H1 (cell line): ENCODE measurements at regions not wholly inside any gene's neighbourhood (a gene's known extent, or its start where the extent isn't known, plus 50 kb on each side); places are given as distances from the start of the nearest gene placed in this dataset.

Experiments
- ATF2 ChIP-seq: IDR thresholded peaks from 2 replicates; pipeline ENCODE4 v1.6.1; 2012; ENCODE audit warnings: low read length, inconsistent platforms
- CBX8 ChIP-seq: fragments of 300-800, 300-1000 bp; sonication (generic); IDR thresholded peaks from 2 replicates; pipeline ENCODE4 v1.7.1; 2016; ENCODE audit warnings: low read depth, low read length, borderline replicate concordance
- CEBPB ChIP-seq: IDR thresholded peaks from 2 replicates; pipeline ENCODE4 v1.6.1; 2012; ENCODE audit warnings: low read depth, low read length
- CHD2 ChIP-seq: IDR thresholded peaks from 2 replicates; pipeline ENCODE4 v1.6.1; 2012; ENCODE audit warnings: low read length, improper control_type of control experiment
- CTCF ChIP-seq, 3 experiments: IDR thresholded peaks; 1 replicate in 2 of 3; 2 replicates in 1 of 3; pipeline versions ENCODE4 v1.5.1 to v1.6.1; 2011; ENCODE audit warnings: low read length in 3 of 3, mild to moderate bottlenecking in 3 of 3, inconsistent platforms in 2 of 3, low read depth in 1 of 3, moderate library complexity in 1 of 3; ENCODE audit not compliant: insufficient read depth in 1 of 3; ENCODE audit errors: control extremely low read depth in 1 of 3
- EP300 ChIP-seq, 2 experiments: IDR thresholded peaks; 1 replicate in 1 of 2; 2 replicates in 1 of 2; pipeline ENCODE4 v1.6.1; 2011 to 2012; ENCODE audit warnings: low read depth in 2 of 2, low read length in 2 of 2, mild to moderate bottlenecking in 2 of 2, borderline replicate concordance in 1 of 2, inconsistent platforms in 1 of 2, moderate library complexity in 1 of 2
- MAFK ChIP-seq: IDR thresholded peaks from 2 replicates; pipeline ENCODE4 v1.6.1; 2012; ENCODE audit warnings: low read depth, mild to moderate bottlenecking, improper control_type of control experiment, low read length
- POLR2A ChIP-seq, 2 experiments: IDR thresholded peaks; 1 replicate in 1 of 2; 2 replicates in 1 of 2; pipeline ENCODE4 v1.6.1; 2011; ENCODE audit warnings: low read depth in 2 of 2, low read length in 2 of 2, mild to moderate bottlenecking in 2 of 2; ENCODE audit errors: control extremely low read depth in 1 of 2
- POLR2AphosphoS5 ChIP-seq: IDR thresholded peaks from 2 replicates; pipeline ENCODE4 v1.6.1; 2011; ENCODE audit warnings: low read depth, low read length
- RAD21 ChIP-seq, 2 experiments: IDR thresholded peaks in 1 of 2; conservative IDR thresholded peaks in 1 of 2; 2 replicates each; pipeline ENCODE4 v1.6.1; 2011; ENCODE audit warnings: low read depth in 2 of 2, low read length in 2 of 2, improper control_type of control experiment in 1 of 2, inconsistent platforms in 1 of 2, mild to moderate bottlenecking in 1 of 2, moderate library complexity in 1 of 2
- USF2 ChIP-seq: IDR thresholded peaks from 2 replicates; pipeline ENCODE4 v1.6.1; 2011; ENCODE audit warnings: low read length, improper control_type of control experiment

DNA sequence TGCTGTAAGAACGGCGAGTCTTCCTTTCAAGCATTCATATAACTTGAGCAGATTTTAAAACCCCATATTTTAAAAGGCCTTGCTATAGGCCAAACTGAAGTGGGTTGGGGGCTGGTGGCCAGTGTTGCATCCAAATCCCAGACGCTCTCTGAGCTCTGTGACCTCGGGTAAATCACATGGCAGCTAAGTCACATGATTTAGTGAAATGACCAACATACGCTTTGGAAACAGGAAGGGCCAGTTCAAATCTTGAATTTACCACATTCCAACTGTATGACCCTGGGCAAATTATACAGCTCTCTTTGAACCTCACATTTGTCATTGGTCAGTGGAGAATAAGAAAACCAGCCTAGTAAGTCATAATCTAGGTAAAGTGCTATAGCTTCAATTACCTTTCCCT, 519.3 kb downstream of the HAPSTR1 start:
- TF ChIP-seq CEBPB (no peak), CHD2 (no peak), USF2 (peak; percentile 74), CTCF (IDR thresholded peaks at IDR 0.05; ENCODE audit: control extremely low read depth in 1 of 3, insufficient read depth in 1 of 3, low read depth in 1 of 3, low read length in 3 of 3) (no peak), EP300 (IDR thresholded peaks at IDR 0.05; ENCODE audit: borderline replicate concordance in 1 of 2, low read depth in 2 of 2, low read length in 2 of 2) (no peak), MAFK (no peak), POLR2AphosphoS5 (no peak), POLR2A (IDR thresholded peaks at IDR 0.05; ENCODE audit: control extremely low read depth in 1 of 2, low read depth in 2 of 2, low read length in 2 of 2) (no peak), ATF2 (no peak), RAD21 (IDR thresholded peaks at IDR 0.05 in 1 of 2, conservative IDR thresholded peaks at IDR 0.05 in 1 of 2; ENCODE audit: low read depth in 2 of 2, low read length in 2 of 2) (no peak), CBX8 (no peak)
